Brain microvascular endothelial cell (primary cell): ENCODE measurements at regions not wholly inside any gene's neighbourhood (a gene's known extent, or its start where the extent isn't known, plus 50 kb on each side); places are given as distances from the start of the nearest gene placed in this dataset.

ENCODE experiments used
- DNase-seq: peaks from one replicate; pipeline ENCODE4 v3.0.0-alpha.2; 2020
- H3K27ac ChIP-seq: fragments of 250-450 bp; sonication (Bioruptor Pico); 2 replicates; pipeline ENCODE4 v1.5.1; 2020; ENCODE audit warnings: mild to moderate bottlenecking, moderate library complexity
- H3K27me3 ChIP-seq: fragments of 250-450 bp; sonication (Bioruptor Pico); replicated peaks from 2 replicates; pipeline ENCODE4 v1.5.1; 2020; ENCODE audit warnings: mild to moderate bottlenecking
- H3K36me3 ChIP-seq: fragments of 250-450 bp; sonication (Bioruptor Pico); replicated peaks from 2 replicates; pipeline ENCODE4 v1.5.1; 2020; ENCODE audit warnings: mild to moderate bottlenecking
- H3K4me3 ChIP-seq: 2 replicates; pipeline ENCODE4 v1.5.1; 2011; ENCODE audit warnings: low read depth, mild to moderate bottlenecking, control low read depth, low read length, moderate library complexity
- CTCF ChIP-seq: IDR thresholded peaks from 2 replicates; pipeline ENCODE4 v1.5.1; 2011; ENCODE audit warnings: low read depth, mild to moderate bottlenecking, moderate library complexity, low read length, control low read depth, inconsistent platforms; ENCODE audit errors: missing control alignments
- in situ Hi-C: cut with HindIII; loops from 2 replicates; pipeline ENCODE4 v1.10.0; 2017; ENCODE audit warnings: low sequenced_read_pairs, low pct_ligation_motif_present

DNA sequence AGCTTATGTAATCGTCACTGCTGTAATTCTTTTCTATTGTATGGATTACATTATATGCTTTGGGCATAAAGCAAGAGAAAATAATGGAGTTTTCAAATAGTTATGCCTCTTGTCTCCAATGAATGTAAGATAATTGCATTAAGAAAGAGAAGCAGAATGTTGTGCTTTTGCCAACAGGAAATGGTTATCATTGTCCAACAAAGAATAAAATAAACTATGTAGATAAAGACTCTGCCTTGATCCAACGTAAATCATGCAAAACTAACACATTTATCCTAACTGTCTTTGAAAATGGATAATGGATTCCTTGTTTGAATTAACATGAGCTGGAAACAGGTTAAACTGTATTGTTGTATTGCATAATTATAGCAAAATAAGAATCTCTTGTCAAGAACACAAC, 1709.0 kb downstream of the PCDH7 start:
- H3K27me3 ChIP-seq: no peaks in the 10 kb centered on the region
- no peaks in the 10 kb centered on the region for H3K36me3 ChIP-seq
- H3K4me3 ChIP-seq: no peak overlapping the region
- in situ Hi-C loops: no loop called here
- TF ChIP-seq CTCF: no peak
- no peak overlapping the region for H3K27ac ChIP-seq
- DNase-seq: no peak

- Histone ChIP-seq H3K4me3 (no peak overlapping the region), H3K27ac (no peak overlapping the region), H3K36me3 (no peaks in the 10 kb centered on the region), H3K27me3 (no peaks in the 10 kb centered on the region)
- TF ChIP-seq CTCF: no peak
- in situ Hi-C loops: no loop called here
- no peak for DNase-seq
Measured at GRCh38 chr4:32435308-32435707, 1715.1 kb downstream of the PCDH7 start.

- in situ Hi-C loops: no loop called here
- Histone ChIP-seq H3K4me3 (no peak overlapping the region), H3K27ac (no peak overlapping the region), H3K36me3 (no peaks in the 10 kb centered on the region), H3K27me3 (no peaks in the 10 kb centered on the region)
- no peak for DNase-seq
- TF ChIP-seq CTCF: no peak
Measured at GRCh38 chr4:32436816-32437215, 1716.6 kb downstream of the PCDH7 start.

GRCh38 chr4:32440391-32440790, 1720.2 kb downstream of the PCDH7 start:
- DNase-seq: no peak
- Histone ChIP-seq H3K4me3 (no peak overlapping the region), H3K27ac (no peak overlapping the region), H3K36me3 (no peaks in the 10 kb centered on the region), H3K27me3 (no peaks in the 10 kb centered on the region)
- no peak for TF ChIP-seq CTCF
- in situ Hi-C loops: no loop called here

DNA sequence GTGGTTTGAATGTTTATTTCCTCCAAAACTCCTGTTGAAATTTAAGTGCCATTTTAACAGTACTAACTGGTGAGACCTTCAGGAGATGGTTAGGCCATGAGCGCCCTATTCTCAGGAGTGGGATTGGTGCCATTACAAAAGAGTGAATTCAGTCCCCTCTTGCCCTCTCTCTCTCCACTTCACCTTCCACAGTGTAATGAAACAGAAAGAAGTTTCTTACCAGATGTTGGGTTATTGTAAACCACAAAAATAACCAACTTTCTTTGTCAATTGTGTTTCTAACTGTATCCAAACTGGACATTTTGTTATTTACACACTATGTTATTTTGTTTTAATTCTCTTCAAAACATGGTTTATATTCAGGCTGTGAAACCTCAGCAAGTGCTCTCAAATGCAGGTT, 1734.3 kb downstream of the PCDH7 start:
- TF ChIP-seq CTCF: no peak
- H3K36me3 ChIP-seq: no peaks in the 10 kb centered on the region
- no peak overlapping the region for H3K4me3 ChIP-seq
- no peak overlapping the region for H3K27ac ChIP-seq
- DNase-seq: no peak
- in situ Hi-C loops: no loop called here
- H3K27me3 ChIP-seq: no peaks in the 10 kb centered on the region

DNA sequence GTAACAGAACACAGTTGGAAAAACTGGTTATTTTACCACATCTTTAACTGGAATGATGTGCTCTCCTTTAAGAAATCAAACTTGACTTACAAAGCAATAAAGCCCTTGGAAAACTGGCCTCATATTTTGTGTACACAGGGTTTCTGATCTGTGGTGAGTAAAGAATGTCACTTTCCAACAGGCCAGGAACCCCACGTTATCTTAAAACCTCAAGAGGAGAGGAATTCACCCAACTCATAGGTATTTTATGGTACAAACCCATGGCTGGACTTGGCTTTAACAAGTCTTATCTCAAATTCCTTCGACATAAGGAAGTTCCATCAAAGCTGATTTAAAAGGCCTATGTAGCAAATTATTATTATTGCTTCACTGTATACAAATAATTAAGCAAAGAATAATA, 1735.1 kb downstream of the PCDH7 start:
- TF ChIP-seq CTCF: no peak
- Histone ChIP-seq H3K4me3 (no peak overlapping the region), H3K27me3 (no peaks in the 10 kb centered on the region), H3K27ac (no peak overlapping the region), H3K36me3 (no peaks in the 10 kb centered on the region)
- peak; percentile 45 for DNase-seq
- in situ Hi-C loops: no loop called here
